GM23338 (cell line): ENCODE measurements at regions not wholly inside any gene's neighbourhood (a gene's known extent, or its start where the extent isn't known, plus 50 kb on each side); places are given as distances from the start of the nearest gene placed in this dataset.

Source experiments
- ATAC-seq: fragments of 200-7000 bp; cut with Tn5 transposase; 3 replicates; pipeline ENCODE4 v1.9.1; 2020
- DNase-seq: peaks from one replicate; pipeline ENCODE4 v3.0.0-alpha.2; 2015; ENCODE audit warnings: low spot score
- H2AFZ ChIP-seq: fragments of 200-600 bp; sonication (generic); 2 replicates; pipeline ENCODE4 v1.8.0; 2016; ENCODE audit warnings: antibody characterized with exemption, mild to moderate bottlenecking, moderate library complexity
- H3F3A ChIP-seq: fragments of 200-600 bp; sonication (generic); replicated peaks from 2 replicates; pipeline ENCODE4 v1.8.0; 2017; ENCODE audit warnings: antibody characterized with exemption, mixed run types, low read depth
- H3K27ac ChIP-seq: fragments of 200-600 bp; sonication (generic); 2 replicates; pipeline ENCODE4 v1.6.1; 2016; ENCODE audit warnings: low read depth
- H3K27me3 ChIP-seq: fragments of 200-600 bp; sonication (generic); 2 replicates; pipeline ENCODE4 v1.8.0; 2016; ENCODE audit warnings: mild to moderate bottlenecking, mixed run types, moderate library complexity; ENCODE audit not compliant: insufficient read depth
- H3K36me3 ChIP-seq: fragments of 200-600 bp; sonication (generic); 2 replicates; pipeline ENCODE4 v1.8.0; 2016; ENCODE audit warnings: mild to moderate bottlenecking; ENCODE audit not compliant: insufficient read depth
- H3K4me1 ChIP-seq: fragments of 200-600 bp; sonication (generic); 2 replicates; pipeline ENCODE4 v1.8.0; 2016; ENCODE audit warnings: mild to moderate bottlenecking, moderate library complexity; ENCODE audit not compliant: insufficient read depth
- H3K4me2 ChIP-seq: fragments of 200-600 bp; sonication (generic); 2 replicates; pipeline ENCODE4 v1.7.1; 2017; ENCODE audit warnings: mixed run types
- H3K4me3 ChIP-seq: fragments of 200-600 bp; sonication (generic); 2 replicates; pipeline ENCODE4 v1.6.1; 2016; ENCODE audit warnings: mixed run types
- H3K79me2 ChIP-seq: fragments of 200-600 bp; sonication (generic); replicated peaks from 2 replicates; pipeline ENCODE4 v1.8.0; 2017; ENCODE audit warnings: mild to moderate bottlenecking; ENCODE audit not compliant: insufficient read depth
- H3K9me2 ChIP-seq: fragments of 200-600 bp; sonication (generic); 2 replicates; pipeline ENCODE4 v1.8.0; 2017; ENCODE audit not compliant: insufficient read depth
- H4K20me1 ChIP-seq: fragments of 200-600 bp; sonication (generic); replicated peaks from 2 replicates; pipeline ENCODE4 v1.8.0; 2017; ENCODE audit warnings: mild to moderate bottlenecking; ENCODE audit not compliant: insufficient read depth
- H3K27ac Mint-ChIP-seq: 2 replicates; pipeline ENCODE4 v1.8.0; 2020; ENCODE audit warnings: inconsistent platforms, mild to moderate bottlenecking, moderate library complexity, mixed read lengths
- H3K27me3 Mint-ChIP-seq: 3 replicates; pipeline ENCODE4 v1.8.0; 2022; ENCODE audit warnings: low read depth, mild to moderate bottlenecking, moderate library complexity, mixed read lengths, inconsistent platforms; ENCODE audit not compliant: insufficient read depth, poor library complexity
- H3K36me3 Mint-ChIP-seq: 3 replicates; pipeline ENCODE4 v1.8.0; 2021; ENCODE audit warnings: low read depth, mild to moderate bottlenecking, inconsistent platforms, moderate library complexity, mixed read lengths
- H3K4me1 Mint-ChIP-seq: 3 replicates; pipeline ENCODE4 v1.8.0; 2020; ENCODE audit warnings: mild to moderate bottlenecking, inconsistent platforms, mixed read lengths
- H3K4me3 Mint-ChIP-seq: 3 replicates; pipeline ENCODE4 v1.8.0; 2021; ENCODE audit warnings: moderate library complexity, mild to moderate bottlenecking, inconsistent platforms, mixed read lengths
- H3K9me3 Mint-ChIP-seq: 3 replicates; pipeline ENCODE4 v1.8.0; 2020; ENCODE audit warnings: moderate library complexity, mild to moderate bottlenecking, inconsistent platforms, mixed read lengths
- CREB1 ChIP-seq: fragments of 250-450 bp; sonication (Bioruptor Pico); IDR thresholded peaks from 2 replicates; pipeline ENCODE4 v1.5.0; 2020; ENCODE audit warnings: low read depth, mild to moderate bottlenecking, moderate library complexity
- CTCF ChIP-seq, 2 experiments: fragments of 200-600 bp in 1 of 2; sonication (generic) in 1 of 2; conservative IDR thresholded peaks; 2 replicates each; pipeline versions ENCODE4 v1.5.1 to v1.6.1; 2016 to 2017; ENCODE audit warnings: antibody characterized with exemption in 2 of 2, low read depth in 2 of 2, mild to moderate bottlenecking in 2 of 2, moderate library complexity in 1 of 2
- ETS1 ChIP-seq: IDR thresholded peaks from 2 replicates; pipeline ENCODE4 v1.6.1; 2016; ENCODE audit warnings: antibody characterized with exemption
- EZH2 ChIP-seq: fragments of 200-600 bp; sonication (generic); IDR thresholded peaks from one replicate; pipeline ENCODE4 v1.8.0; 2017; ENCODE audit warnings: antibody characterized with exemption, mild to moderate bottlenecking, low read depth; ENCODE audit not compliant: unreplicated experiment
- EZH2phosphoT487 ChIP-seq: fragments of 200-600 bp; sonication (generic); IDR thresholded peaks from one replicate; pipeline ENCODE4 v1.8.1; 2018; ENCODE audit warnings: antibody characterized with exemption; ENCODE audit not compliant: unreplicated experiment
- JUNB ChIP-seq: IDR thresholded peaks from one replicate; pipeline ENCODE4 v1.6.1; 2016; ENCODE audit warnings: antibody characterized with exemption; ENCODE audit not compliant: unreplicated experiment
- NANOG ChIP-seq: IDR thresholded peaks from 2 replicates; pipeline ENCODE4 v1.6.1; 2016; ENCODE audit warnings: antibody characterized with exemption, borderline replicate concordance
- POLR2AphosphoS5 ChIP-seq: IDR thresholded peaks from 2 replicates; pipeline ENCODE4 v1.6.1; 2016; ENCODE audit warnings: antibody characterized with exemption, low read depth
- REST ChIP-seq: IDR thresholded peaks from one replicate; pipeline ENCODE4 v1.6.1; 2018; ENCODE audit warnings: antibody characterized with exemption; ENCODE audit not compliant: unreplicated experiment
- STAT1 ChIP-seq: IDR thresholded peaks from one replicate; pipeline ENCODE4 v1.6.1; 2016; ENCODE audit warnings: antibody characterized with exemption; ENCODE audit not compliant: unreplicated experiment
- ZNF114 ChIP-seq: fragments of 250-450 bp; sonication (Bioruptor Pico); IDR thresholded peaks from 2 replicates; pipeline ENCODE4 v1.5.0; 2020; ENCODE audit warnings: mild to moderate bottlenecking, moderate library complexity
- ZNF331 ChIP-seq: fragments of 250-450 bp; sonication (Bioruptor Pico); IDR thresholded peaks from 2 replicates; pipeline ENCODE4 v1.5.0; 2020; ENCODE audit warnings: low read depth, mild to moderate bottlenecking, moderate library complexity

- H3K79me2 ChIP-seq: no peaks in the 10 kb centered on the region
- no peak overlapping the region for H3K4me2 ChIP-seq
- H3K27me3 ChIP-seq: no peaks in the 10 kb centered on the region
- no peak overlapping the region for H3K4me3 ChIP-seq
- H4K20me1 ChIP-seq: no peaks in the 10 kb centered on the region
- H3K27ac ChIP-seq: no peak overlapping the region
- H3K9me2 ChIP-seq: no peaks in the 10 kb centered on the region
- no peaks in the 10 kb centered on the region for H3K4me1 ChIP-seq
- H3K4me3 Mint-ChIP-seq: no peak overlapping the region
- H3K27ac Mint-ChIP-seq: no peak overlapping the region
- no peaks in the 10 kb centered on the region for H3K9me3 Mint-ChIP-seq
- H3K4me1 Mint-ChIP-seq: no peaks in the 10 kb centered on the region
- H3F3A ChIP-seq: no peaks in the 10 kb centered on the region
- H2AFZ ChIP-seq: no peak overlapping the region
- H3K36me3 Mint-ChIP-seq: no peaks in the 10 kb centered on the region
- no peaks in the 10 kb centered on the region for H3K27me3 Mint-ChIP-seq
- H3K36me3 ChIP-seq: no peaks in the 10 kb centered on the region
- ATAC-seq (no peak), DNase-seq (no peak)
- TF ChIP-seq POLR2AphosphoS5 (no peak), EZH2 (no peak), CTCF (conservative IDR thresholded peaks at IDR 0.05; ENCODE audit: low read depth in 2 of 2) (no peak), EZH2phosphoT487 (no peak)
Measured at GRCh38 chr17:20800146-20800545, 220.6 kb downstream of the CDRT15L2 start.

GRCh38 chr17:20805751-20806150 is 226.2 kb downstream of the CDRT15L2 start:
- no peaks in the 10 kb centered on the region for H3K79me2 ChIP-seq
- no peaks in the 10 kb centered on the region for H3K4me1 Mint-ChIP-seq
- ATAC-seq (no peak), DNase-seq (no peak)
- no peaks in the 10 kb centered on the region for H3K9me3 Mint-ChIP-seq
- H3K27ac ChIP-seq: no peak overlapping the region
- H3K27me3 ChIP-seq: no peaks in the 10 kb centered on the region
- H3K4me3 Mint-ChIP-seq: no peak overlapping the region
- H3K4me2 ChIP-seq: no peak overlapping the region
- no peaks in the 10 kb centered on the region for H3K4me1 ChIP-seq
- H3K36me3 ChIP-seq: no peaks in the 10 kb centered on the region
- no peaks in the 10 kb centered on the region for H4K20me1 ChIP-seq
- no peaks in the 10 kb centered on the region for H3K9me2 ChIP-seq
- H2AFZ ChIP-seq: no peak overlapping the region
- H3K27me3 Mint-ChIP-seq: no peaks in the 10 kb centered on the region
- no peak overlapping the region for H3K27ac Mint-ChIP-seq
- no peaks in the 10 kb centered on the region for H3K36me3 Mint-ChIP-seq
- H3K4me3 ChIP-seq: no peak overlapping the region
- H3F3A ChIP-seq: no peaks in the 10 kb centered on the region
- TF ChIP-seq ZNF331 (CRISPR knock-in tag) (no peak), EZH2 (no peak), ETS1 (no peak), REST (no peak), EZH2phosphoT487 (no peak), CREB1 (CRISPR knock-in tag) (no peak), CTCF (conservative IDR thresholded peaks at IDR 0.05; ENCODE audit: low read depth in 2 of 2) (no peak), NANOG (no peak), STAT1 (no peak), ZNF114 (CRISPR knock-in tag) (no peak), JUNB (no peak), POLR2AphosphoS5 (no peak)
